ENCODE measurements at regions not wholly inside any gene's neighbourhood (a gene's known extent, or its start where the extent isn't known, plus 50 kb on each side); places are given as distances from the start of the nearest gene placed in this dataset.

DNA sequence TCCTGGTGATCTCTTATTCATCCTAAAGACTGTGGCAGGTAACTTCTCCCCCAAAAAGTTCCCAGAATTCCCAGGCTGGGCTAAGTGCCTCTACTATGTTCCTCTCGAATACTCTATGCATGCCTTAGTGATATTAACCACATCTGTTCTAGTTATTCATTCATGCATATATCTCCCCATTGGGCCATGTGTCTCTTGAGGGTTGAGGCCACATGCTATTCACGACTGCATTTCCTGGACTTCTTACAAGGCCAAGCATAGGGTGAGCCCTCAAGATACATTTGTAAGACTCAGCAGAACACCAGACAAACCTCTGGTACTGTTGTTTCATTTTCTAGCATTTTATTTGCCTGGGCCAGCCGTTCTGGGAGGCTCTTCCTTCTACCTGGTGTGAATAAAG, 117.0 kb downstream of the EN1 start:
- no peak for TF ChIP-seq MYC (IDR thresholded peaks at IDR 0.05; ENCODE audit: low read depth, low read length)
- TF ChIP-seq, protein P1, sequence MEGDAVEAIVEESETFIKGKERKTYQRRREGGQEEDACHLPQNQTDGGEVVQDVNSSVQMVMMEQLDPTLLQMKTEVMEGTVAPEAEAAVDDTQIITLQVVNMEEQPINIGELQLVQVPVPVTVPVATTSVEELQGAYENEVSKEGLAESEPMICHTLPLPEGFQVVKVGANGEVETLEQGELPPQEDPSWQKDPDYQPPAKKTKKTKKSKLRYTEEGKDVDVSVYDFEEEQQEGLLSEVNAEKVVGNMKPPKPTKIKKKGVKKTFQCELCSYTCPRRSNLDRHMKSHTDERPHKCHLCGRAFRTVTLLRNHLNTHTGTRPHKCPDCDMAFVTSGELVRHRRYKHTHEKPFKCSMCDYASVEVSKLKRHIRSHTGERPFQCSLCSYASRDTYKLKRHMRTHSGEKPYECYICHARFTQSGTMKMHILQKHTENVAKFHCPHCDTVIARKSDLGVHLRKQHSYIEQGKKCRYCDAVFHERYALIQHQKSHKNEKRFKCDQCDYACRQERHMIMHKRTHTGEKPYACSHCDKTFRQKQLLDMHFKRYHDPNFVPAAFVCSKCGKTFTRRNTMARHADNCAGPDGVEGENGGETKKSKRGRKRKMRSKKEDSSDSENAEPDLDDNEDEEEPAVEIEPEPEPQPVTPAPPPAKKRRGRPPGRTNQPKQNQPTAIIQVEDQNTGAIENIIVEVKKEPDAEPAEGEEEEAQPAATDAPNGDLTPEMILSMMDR (IDR thresholded peaks at IDR 0.05; ENCODE audit: low read depth, low read length), result no peak
- H3K4me3 ChIP-seq (ENCODE audit: low read depth, low read length), result no peak overlapping the region
- DNase-seq (ENCODE audit: low read depth), result no peak

DNA sequence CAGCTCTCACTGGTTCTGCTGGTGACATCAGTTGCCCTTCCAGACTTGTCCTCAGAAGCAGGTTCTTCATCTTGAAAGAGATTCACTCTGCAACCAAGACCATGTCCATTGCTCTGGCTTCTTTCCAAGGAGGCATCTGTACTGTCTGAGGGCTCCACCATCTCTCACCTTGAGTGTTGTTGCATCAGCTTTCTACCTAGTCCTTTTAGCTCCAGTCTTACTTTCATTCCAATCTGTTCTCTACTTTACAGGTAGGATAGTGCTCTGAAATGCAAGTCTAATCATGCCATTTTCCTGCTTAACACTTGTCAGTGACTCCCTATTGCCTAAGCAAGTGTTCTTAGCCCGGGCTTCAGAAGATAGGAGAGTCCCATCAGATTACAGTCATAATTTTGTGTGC, 117.7 kb downstream of the EN1 start:
- no peak for DNase-seq (ENCODE audit: low read depth)
- TF ChIP-seq POLR2A (IDR thresholded peaks at IDR 0.05; ENCODE audit: extremely low read depth, insufficient read length), result no peak
- TF ChIP-seq, protein P1 (IDR thresholded peaks at IDR 0.05; ENCODE audit: low read depth, low read length), result no peak
- TF ChIP-seq, protein P2, sequence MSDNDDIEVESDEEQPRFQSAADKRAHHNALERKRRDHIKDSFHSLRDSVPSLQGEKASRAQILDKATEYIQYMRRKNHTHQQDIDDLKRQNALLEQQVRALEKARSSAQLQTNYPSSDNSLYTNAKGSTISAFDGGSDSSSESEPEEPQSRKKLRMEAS (IDR thresholded peaks at IDR 0.05; ENCODE audit: low read depth, low read length), result no peak
- TF ChIP-seq MYC (IDR thresholded peaks at IDR 0.05; ENCODE audit: low read depth, low read length), result no peak
- no peak overlapping the region for H3K4me3 ChIP-seq (ENCODE audit: low read depth, low read length)

DNA sequence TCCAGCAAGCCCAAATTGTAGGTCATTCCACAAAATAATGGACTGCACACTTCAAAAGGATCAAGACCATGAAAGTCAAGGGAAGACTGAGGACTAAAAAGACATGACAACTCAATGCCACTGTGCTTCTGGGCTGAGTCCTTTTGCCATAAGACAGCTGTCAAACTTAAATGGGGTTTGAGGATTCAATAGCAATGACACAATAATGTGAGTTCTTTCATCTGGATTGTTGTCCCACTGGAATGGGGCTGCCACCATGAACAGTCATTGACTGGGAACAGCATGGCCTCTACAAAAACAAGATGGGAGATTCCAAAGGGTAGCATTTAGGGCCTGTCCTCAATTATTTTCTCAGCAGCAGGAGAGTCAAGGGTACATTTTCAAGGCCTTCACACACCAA, 118.5 kb downstream of the EN1 start:
- TF ChIP-seq, protein P1 (IDR thresholded peaks at IDR 0.05; ENCODE audit: low read depth, low read length), result no peak
- TF ChIP-seq MYC (IDR thresholded peaks at IDR 0.05; ENCODE audit: low read depth, low read length) (no peak), POLR2A (IDR thresholded peaks at IDR 0.05; ENCODE audit: extremely low read depth, insufficient read length) (no peak)
- TF ChIP-seq, protein P2 (IDR thresholded peaks at IDR 0.05; ENCODE audit: low read depth, low read length), result no peak
- DNase-seq (ENCODE audit: low read depth), result no peak
- H3K4me3 ChIP-seq (ENCODE audit: low read depth, low read length), result no peak overlapping the region

DNA sequence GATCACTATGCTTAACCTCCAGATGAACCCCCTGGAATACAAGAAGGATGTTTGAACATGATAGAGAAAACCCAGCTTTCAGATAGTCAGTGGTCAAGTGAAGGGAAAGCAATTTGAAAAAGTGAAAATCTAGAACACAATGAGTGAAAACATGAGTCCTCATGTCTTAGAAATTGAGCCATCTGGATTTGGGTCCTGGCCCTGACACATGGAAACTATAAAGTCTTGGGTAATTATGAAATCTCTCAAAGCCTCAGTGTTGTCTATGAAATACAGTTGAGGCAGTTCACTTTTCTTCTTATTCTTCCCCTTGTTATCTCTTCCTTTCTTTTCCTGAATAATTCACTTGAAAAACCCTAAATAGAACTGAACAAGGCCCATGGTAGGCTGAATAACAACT, 120.6 kb downstream of the EN1 start:
- TF ChIP-seq MYC (IDR thresholded peaks at IDR 0.05; ENCODE audit: low read depth, low read length), result no peak
- TF ChIP-seq, protein P2 (IDR thresholded peaks at IDR 0.05; ENCODE audit: low read depth, low read length), result no peak
- TF ChIP-seq POLR2A (IDR thresholded peaks at IDR 0.05; ENCODE audit: extremely low read depth, insufficient read length), result no peak
- TF ChIP-seq, protein P1 (IDR thresholded peaks at IDR 0.05; ENCODE audit: low read depth, low read length), result no peak
- H3K4me3 ChIP-seq (ENCODE audit: low read depth, low read length), result no peak overlapping the region
- DNase-seq (ENCODE audit: low read depth), result no peak

DNA sequence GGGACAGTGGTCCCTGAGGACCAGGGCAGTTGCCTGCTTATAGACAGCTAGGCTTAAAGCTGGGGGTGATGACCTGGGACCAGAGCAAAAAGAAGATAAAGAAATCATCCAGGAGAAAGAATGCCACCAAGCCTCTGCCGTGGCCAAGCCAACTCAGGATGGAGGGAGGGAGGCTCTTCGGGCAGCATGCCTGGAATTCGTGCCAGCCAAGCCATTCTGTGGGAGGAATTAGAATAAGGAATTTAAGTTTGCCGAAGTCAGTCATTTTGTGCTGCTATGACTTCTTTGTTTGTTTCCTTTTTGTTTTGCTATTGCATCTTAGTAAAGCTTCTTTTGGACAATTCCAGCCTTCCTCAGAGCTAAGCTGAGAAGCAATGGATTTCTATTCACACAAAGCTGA, 124.1 kb downstream of the EN1 start:
- H3K4me3 ChIP-seq (ENCODE audit: low read depth, low read length), result no peak overlapping the region
- TF ChIP-seq, protein P1 (IDR thresholded peaks at IDR 0.05; ENCODE audit: low read depth, low read length), result no peak
- TF ChIP-seq POLR2A (IDR thresholded peaks at IDR 0.05; ENCODE audit: extremely low read depth, insufficient read length), result no peak
- no peak for TF ChIP-seq MYC (IDR thresholded peaks at IDR 0.05; ENCODE audit: low read depth, low read length)
- TF ChIP-seq, protein P2 (IDR thresholded peaks at IDR 0.05; ENCODE audit: low read depth, low read length), result no peak
- DNase-seq (ENCODE audit: low read depth), result no peak

DNA sequence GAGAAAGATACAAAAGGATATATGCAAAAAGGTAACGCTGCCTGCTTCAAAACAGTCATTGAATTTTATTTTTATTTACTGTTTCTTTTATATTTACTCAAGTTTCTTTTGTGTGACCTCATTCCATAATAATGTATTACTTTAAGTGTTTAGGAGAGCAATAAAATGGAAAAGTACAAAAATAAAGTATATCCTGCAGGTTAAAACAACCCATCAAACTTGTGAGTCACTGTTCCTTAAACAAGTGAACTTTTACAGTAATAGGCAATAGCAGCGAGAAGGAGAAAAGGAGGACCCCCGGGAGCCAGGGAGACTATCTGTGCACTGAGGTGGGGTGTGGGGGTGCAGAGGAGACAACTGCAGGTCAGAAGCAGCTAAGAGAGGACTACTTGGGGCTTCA, 124.5 kb downstream of the EN1 start:
- H3K4me3 ChIP-seq (ENCODE audit: low read depth, low read length), result no peak overlapping the region
- TF ChIP-seq, protein P2 (IDR thresholded peaks at IDR 0.05; ENCODE audit: low read depth, low read length), result no peak
- TF ChIP-seq, protein P1 (IDR thresholded peaks at IDR 0.05; ENCODE audit: low read depth, low read length), result no peak
- TF ChIP-seq POLR2A (IDR thresholded peaks at IDR 0.05; ENCODE audit: extremely low read depth, insufficient read length) (no peak), MYC (IDR thresholded peaks at IDR 0.05; ENCODE audit: low read depth, low read length) (no peak)
- no peak for DNase-seq (ENCODE audit: low read depth)
